Peyer's patch (tissue), 4 donors: ENCODE measurements at regions not wholly inside any gene's neighbourhood (a gene's known extent, or its start where the extent isn't known, plus 50 kb on each side); places are given as distances from the start of the nearest gene placed in this dataset.
A peak's percentile ranks its signal among the peaks of the same experiment; 100 is the strongest.

Source experiments
- DNase-seq, 3 donors: peaks; one replicate each; pipeline ENCODE4 v3.0.0-alpha.2; 2017 to 2019
- H3K27ac ChIP-seq, 4 donors: fragments of 200-600 bp; sonication (generic); one replicate each; pipeline ENCODE4 v1.5.1; 2016 to 2019
- H3K27me3 ChIP-seq, 2 donors: fragments of 200-600 bp; sonication (generic); one replicate each; pipeline ENCODE4 v1.5.1; 2019
- H3K36me3 ChIP-seq, 3 donors: fragments of 200-600 bp; sonication (generic); one replicate each; pipeline ENCODE4 v1.5.1; 2016 to 2019
- H3K4me1 ChIP-seq, 4 donors: fragments of 200-600 bp; sonication (generic); one replicate each; pipeline ENCODE4 v1.5.1; 2016 to 2019
- H3K4me3 ChIP-seq, 4 donors: fragments of 200-600 bp; sonication (generic); 1 replicate in 3 of 4; 2 replicates in 1 of 4; pipeline ENCODE4 v1.5.1; 2016 to 2019; ENCODE audit warnings: mild to moderate bottlenecking in 1 of 4
- H3K9me3 ChIP-seq, 4 donors: fragments of 200-600 bp; sonication (generic); one replicate each; pipeline ENCODE4 v1.5.1; 2016 to 2019; ENCODE audit warnings: mild to moderate bottlenecking in 1 of 4
- CTCF ChIP-seq, 6 experiments: fragments of 450-650 bp in 4 of 6; fragments of 200-600 bp in 2 of 6; sonication (generic) in 1 of 6; IDR thresholded peaks; one replicate each; pipeline ENCODE4 v1.5.1; 2017 to 2019; ENCODE audit warnings: antibody characterized with exemption in 6 of 6, mild to moderate bottlenecking in 3 of 6, moderate library complexity in 1 of 6
- POLR2A ChIP-seq, 2 donors: fragments of 450-650 bp; IDR thresholded peaks; one replicate each; pipeline ENCODE4 v1.5.1; 2017; ENCODE audit warnings: antibody characterized with exemption in 2 of 2, mild to moderate bottlenecking in 2 of 2, moderate library complexity in 2 of 2

GRCh38 chr2:196452758-196453157 lies 186.8 kb upstream of the CCDC150 start:
- Histone ChIP-seq H3K36me3 (no peaks in the 10 kb centered on the region), H3K4me1 (no peaks in the 10 kb centered on the region), H3K27ac (no peak overlapping the region), H3K4me3 (no peak overlapping the region), H3K9me3 (no peaks in the 10 kb centered on the region), H3K27me3 (no peaks in the 10 kb centered on the region)
- no peak for TF ChIP-seq CTCF (IDR thresholded peaks at IDR 0.05)
- no peak for TF ChIP-seq POLR2A (IDR thresholded peaks at IDR 0.05)
- no peak for DNase-seq

- Histone ChIP-seq H3K27ac (no peak overlapping the region), H3K9me3 (no peaks in the 10 kb centered on the region), H3K4me3 (no peak overlapping the region), H3K36me3 (no peaks in the 10 kb centered on the region), H3K27me3 (no peaks in the 10 kb centered on the region), H3K4me1 (no peaks in the 10 kb centered on the region)
- DNase-seq: peak in 2 of 3 donors; percentile 25 to 62
- TF ChIP-seq POLR2A (IDR thresholded peaks at IDR 0.05) (no peak), CTCF (IDR thresholded peaks at IDR 0.05) (peak in 4 of 6 experiments; percentile 36 to 52 (median 46))
Measured at GRCh38 chr2:196453613-196454047, 185.9 kb upstream of the CCDC150 start.

GRCh38 chr2:196454492-196454891 lies 185.0 kb upstream of the CCDC150 start:
- no peak for DNase-seq
- Histone ChIP-seq H3K36me3 (no peaks in the 10 kb centered on the region), H3K4me1 (no peaks in the 10 kb centered on the region), H3K9me3 (no peaks in the 10 kb centered on the region), H3K27me3 (no peaks in the 10 kb centered on the region), H3K27ac (no peak overlapping the region), H3K4me3 (no peak overlapping the region)
- TF ChIP-seq POLR2A (IDR thresholded peaks at IDR 0.05) (no peak), CTCF (IDR thresholded peaks at IDR 0.05) (no peak)

- Histone ChIP-seq H3K36me3 (no peaks in the 10 kb centered on the region), H3K4me3 (no peak overlapping the region), H3K27ac (no peak overlapping the region), H3K27me3 (no peaks in the 10 kb centered on the region), H3K4me1 (no peaks in the 10 kb centered on the region), H3K9me3 (no peaks in the 10 kb centered on the region)
- DNase-seq: no peak
- TF ChIP-seq CTCF (IDR thresholded peaks at IDR 0.05): no peak
- TF ChIP-seq POLR2A (IDR thresholded peaks at IDR 0.05): no peak
Measured at GRCh38 chr2:196459539-196459938, 180.0 kb upstream of the CCDC150 start.

- Histone ChIP-seq H3K4me3 (no peak overlapping the region), H3K36me3 (no peaks in the 10 kb centered on the region), H3K4me1 (no peaks in the 10 kb centered on the region), H3K27me3 (no peaks in the 10 kb centered on the region), H3K9me3 (no peaks in the 10 kb centered on the region), H3K27ac (no peak overlapping the region)
- no peak for DNase-seq
- TF ChIP-seq POLR2A (IDR thresholded peaks at IDR 0.05): no peak
- TF ChIP-seq CTCF (IDR thresholded peaks at IDR 0.05): no peak
Measured at GRCh38 chr2:196463706-196464105, 175.8 kb upstream of the CCDC150 start.

- H3K4me3 ChIP-seq: no peak overlapping the region
- no peaks in the 10 kb centered on the region for H3K9me3 ChIP-seq
- DNase-seq: no peak
- H3K27me3 ChIP-seq: no peaks in the 10 kb centered on the region
- H3K4me1 ChIP-seq: no peaks in the 10 kb centered on the region
- no peak overlapping the region for H3K27ac ChIP-seq
- no peak for TF ChIP-seq POLR2A (IDR thresholded peaks at IDR 0.05)
- no peak for TF ChIP-seq CTCF (IDR thresholded peaks at IDR 0.05)
- H3K36me3 ChIP-seq: no peaks in the 10 kb centered on the region
Measured at GRCh38 chr2:196464311-196464710, 175.2 kb upstream of the CCDC150 start.
